ENCODE measurements at regions not wholly inside any gene's neighbourhood (a gene's known extent, or its start where the extent isn't known, plus 50 kb on each side); places are given as distances from the start of the nearest gene placed in this dataset.

- Histone ChIP-seq H3K27ac (ENCODE audit: insufficient read length, low read depth, low read length) (no peak overlapping the region), H4K8ac (replicated peaks; ENCODE audit: insufficient read length, low read depth, low read length) (no peak overlapping the region), H2AK5ac (ENCODE audit: insufficient read length, low read length) (no peak overlapping the region), H4K20me1 (ENCODE audit: control insufficient read depth, insufficient read depth, insufficient read length) (no peaks in the 10 kb centered on the region), H3K4me1 (ENCODE audit: insufficient read depth, low read length) (no peaks in the 10 kb centered on the region), H3K14ac (ENCODE audit: insufficient read depth, low read length) (no peak overlapping the region), H3K27me3 (ENCODE audit: insufficient read depth, low read length) (no peaks in the 10 kb centered on the region), H3K23ac (ENCODE audit: insufficient read length, low read depth, low read length) (no peak overlapping the region), H4K91ac (ENCODE audit: insufficient read length, low read depth, low read length) (no peak overlapping the region), H2BK15ac (ENCODE audit: low read depth, low read length) (no peak overlapping the region), H2BK20ac (ENCODE audit: low read depth, low read length, poor library complexity, severe bottlenecking) (no peak overlapping the region), H3K23me2 (ENCODE audit: insufficient read length, low read depth, low read length, poor library complexity, severe bottlenecking) (no peaks in the 10 kb centered on the region), H2BK5ac (ENCODE audit: insufficient read length, low read length) (no peak overlapping the region), H2AFZ (ENCODE audit: low read length) (no peak overlapping the region), H3K79me2 (ENCODE audit: insufficient read depth, low read length) (no peaks in the 10 kb centered on the region), H3K18ac (ENCODE audit: insufficient read length, low read depth, low read length) (no peak overlapping the region), H3K4me2 (ENCODE audit: insufficient read depth, insufficient read length, low read length) (no peak overlapping the region), H3K9me3 (ENCODE audit: control insufficient read depth, low read depth, low read length) (no peaks in the 10 kb centered on the region), H2BK12ac (ENCODE audit: insufficient read length, low read depth, low read length) (no peak overlapping the region), H3K4ac (ENCODE audit: low read depth, low read length) (no peak overlapping the region), H3K9ac (ENCODE audit: extremely low read depth, insufficient read length, low read length) (no peak overlapping the region), H2BK120ac (ENCODE audit: low read depth, low read length, poor library complexity, severe bottlenecking) (no peak overlapping the region), H4K5ac (ENCODE audit: insufficient read length, low read depth, low read length) (no peak overlapping the region), H3K79me1 (ENCODE audit: insufficient read depth, low read depth, low read length, poor library complexity, severe bottlenecking) (no peaks in the 10 kb centered on the region), H3K56ac (ENCODE audit: insufficient read length, low read depth, low read length) (no peak overlapping the region), H3T11ph (ENCODE audit: low read length) (no peak overlapping the region)
- no peaks in the 10 kb centered on the region for H3K4me1 Mint-ChIP-seq
- no peaks in the 10 kb centered on the region for H3K27me3 Mint-ChIP-seq (ENCODE audit: low read depth)
- H3K36me3 Mint-ChIP-seq (ENCODE audit: insufficient read depth in 1 of 3, low read depth in 3 of 3), result peaks cover 0 to 2% (median 0%) of the 10 kb centered on the region in 3 experiments; a peak in 3 of 7 replicates
- TF ChIP-seq, protein P1, sequence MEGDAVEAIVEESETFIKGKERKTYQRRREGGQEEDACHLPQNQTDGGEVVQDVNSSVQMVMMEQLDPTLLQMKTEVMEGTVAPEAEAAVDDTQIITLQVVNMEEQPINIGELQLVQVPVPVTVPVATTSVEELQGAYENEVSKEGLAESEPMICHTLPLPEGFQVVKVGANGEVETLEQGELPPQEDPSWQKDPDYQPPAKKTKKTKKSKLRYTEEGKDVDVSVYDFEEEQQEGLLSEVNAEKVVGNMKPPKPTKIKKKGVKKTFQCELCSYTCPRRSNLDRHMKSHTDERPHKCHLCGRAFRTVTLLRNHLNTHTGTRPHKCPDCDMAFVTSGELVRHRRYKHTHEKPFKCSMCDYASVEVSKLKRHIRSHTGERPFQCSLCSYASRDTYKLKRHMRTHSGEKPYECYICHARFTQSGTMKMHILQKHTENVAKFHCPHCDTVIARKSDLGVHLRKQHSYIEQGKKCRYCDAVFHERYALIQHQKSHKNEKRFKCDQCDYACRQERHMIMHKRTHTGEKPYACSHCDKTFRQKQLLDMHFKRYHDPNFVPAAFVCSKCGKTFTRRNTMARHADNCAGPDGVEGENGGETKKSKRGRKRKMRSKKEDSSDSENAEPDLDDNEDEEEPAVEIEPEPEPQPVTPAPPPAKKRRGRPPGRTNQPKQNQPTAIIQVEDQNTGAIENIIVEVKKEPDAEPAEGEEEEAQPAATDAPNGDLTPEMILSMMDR (conservative IDR thresholded peaks at IDR 0.05), result no peak
- H3K27ac Mint-ChIP-seq, result no peak overlapping the region
- no CpG with 5 or more reads among the region's 3 CpGs for WGBS (ENCODE audit: extremely low coverage, insufficient read length, low lambda C conversion rate)
- peaks cover 0 to 4% of the 10 kb centered on the region in 2 experiments; a peak in 2 of 5 replicates for H3K9me3 Mint-ChIP-seq
- no peak for DNase-seq
- no peak overlapping the region for H3K4me3 Mint-ChIP-seq
Observed at GRCh38 chr6:54601600-54602300, 244.8 kb upstream of the FAM83B start.

All from H9 (cell line).